Stimulated activated naive CD4-positive, alpha-beta T cell treated with Interleukin-2 at 50 U/mL for 16 hours (primary cell): ENCODE measurements at regions not wholly inside any gene's neighbourhood (a gene's known extent, or its start where the extent isn't known, plus 50 kb on each side); places are given as distances from the start of the nearest gene placed in this dataset.
"Not testable (repeated sequence)": the region's sequence is repeated elsewhere in the genome, so short reads cannot be mapped to it uniquely, and the experiment has no call there.

Experiments
- DNase-seq: peaks from one replicate; lab custom pipeline; 2025; lab: John Stamatoyannopoulos, UW

GRCh38 chr6:27826612-27826985 is 85.6 kb downstream of the OR2B2 start:
- DNase-seq, result not testable (repeated sequence)

- DNase-seq, result not testable (repeated sequence)
These were observed 86.2 kb downstream of the OR2B2 start for GRCh38 chr6:27825848-27826611.

- no peak for DNase-seq
These were observed 87.0 kb downstream of the OR2B2 start for GRCh38 chr6:27825025-27825793.

- peak; percentile 16 for DNase-seq
These were observed 87.8 kb downstream of the OR2B2 start for GRCh38 chr6:27824211-27825024.

- DNase-seq, result peak; percentile 41
These were observed 88.4 kb downstream of the OR2B2 start for GRCh38 chr6:27823714-27824210.

- DNase-seq, result no peak
These were observed 95.3 kb downstream of the OR2B2 start for GRCh38 chr6:27816906-27817305.

GRCh38 chr6:27814665-27815424 is 97.4 kb downstream of the OR2B2 start:
- DNase-seq, result peak; percentile 64

- DNase-seq, result not testable (repeated sequence)
These were observed 97.9 kb downstream of the OR2B2 start for GRCh38 chr6:27814415-27814664.

- DNase-seq, result no peak
These were observed 99.2 kb downstream of the OR2B2 start for GRCh38 chr6:27812805-27813492.

- no peak for DNase-seq
These were observed 100.0 kb downstream of the OR2B2 start for GRCh38 chr6:27812078-27812804.

- no peak for DNase-seq
These were observed 100.8 kb downstream of the OR2B2 start for GRCh38 chr6:27811451-27811772.

GRCh38 chr6:27810768-27811450 is 101.3 kb downstream of the OR2B2 start:
- DNase-seq, result no peak

- DNase-seq, result peak; percentile 67
These were observed 102.0 kb downstream of the OR2B2 start for GRCh38 chr6:27809939-27810767.

GRCh38 chr6:27809067-27809938 is 102.9 kb downstream of the OR2B2 start:
- no peak for DNase-seq

- DNase-seq, result not testable (repeated sequence)
These were observed 103.7 kb downstream of the OR2B2 start for GRCh38 chr6:27808242-27809066.

- DNase-seq, result peak; percentile 51
These were observed 104.6 kb downstream of the OR2B2 start for GRCh38 chr6:27807441-27808241.
